ENCODE measurements at regions not wholly inside any gene's neighbourhood (a gene's known extent, or its start where the extent isn't known, plus 50 kb on each side); places are given as distances from the start of the nearest gene placed in this dataset.

DNA sequence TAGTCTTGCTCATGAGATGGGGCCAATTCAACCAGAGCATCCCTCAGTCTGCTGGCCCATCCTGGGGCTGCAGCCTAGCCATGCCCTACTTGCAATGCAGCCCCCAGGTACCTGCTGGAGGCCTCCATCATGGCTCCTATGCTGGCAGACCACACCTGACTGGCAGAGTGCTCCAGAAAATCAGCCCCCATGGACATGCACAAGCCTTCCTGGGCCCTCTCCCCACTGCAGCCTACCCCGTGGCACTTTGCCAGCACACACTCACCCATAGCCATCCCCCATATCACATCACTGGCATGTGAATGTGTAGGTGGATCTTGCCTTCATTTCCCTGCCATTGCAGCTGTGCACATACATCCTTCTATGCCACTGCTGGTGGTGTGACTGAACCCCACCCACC, 381.8 kb downstream of the UBE2NL start:
- Histone ChIP-seq H2BK120ac (ENCODE audit: low read depth, low read length, poor library complexity, severe bottlenecking) (no peak overlapping the region), H3K4me1 (ENCODE audit: insufficient read depth, low read length) (no peaks in the 10 kb centered on the region), H3K79me2 (ENCODE audit: insufficient read depth, low read length) (no peaks in the 10 kb centered on the region), H4K5ac (ENCODE audit: insufficient read length, low read depth, low read length) (no peak overlapping the region), H4K20me1 (ENCODE audit: control insufficient read depth, insufficient read depth, insufficient read length) (no peaks in the 10 kb centered on the region), H3K27ac (ENCODE audit: insufficient read length, low read depth, low read length) (no peak overlapping the region), H3T11ph (ENCODE audit: low read length) (no peak overlapping the region), H3K9ac (ENCODE audit: extremely low read depth, insufficient read length, low read length) (no peak overlapping the region), H2AK5ac (ENCODE audit: insufficient read length, low read length) (no peak overlapping the region), H4K91ac (ENCODE audit: insufficient read length, low read depth, low read length) (no peak overlapping the region), H4K8ac (replicated peaks; ENCODE audit: insufficient read length, low read depth, low read length) (no peak overlapping the region), H3K18ac (ENCODE audit: insufficient read length, low read depth, low read length) (no peak overlapping the region), H3K4ac (ENCODE audit: low read depth, low read length) (no peak overlapping the region), H3K14ac (ENCODE audit: insufficient read depth, low read length) (no peak overlapping the region), H2AFZ (ENCODE audit: low read length) (no peak overlapping the region), H2BK12ac (ENCODE audit: insufficient read length, low read depth, low read length) (no peak overlapping the region), H3K56ac (ENCODE audit: insufficient read length, low read depth, low read length) (no peak overlapping the region), H3K79me1 (ENCODE audit: insufficient read depth, low read depth, low read length, poor library complexity, severe bottlenecking) (no peaks in the 10 kb centered on the region), H2BK20ac (ENCODE audit: low read depth, low read length, poor library complexity, severe bottlenecking) (no peak overlapping the region), H3K23ac (ENCODE audit: insufficient read length, low read depth, low read length) (no peak overlapping the region), H2BK15ac (ENCODE audit: low read depth, low read length) (no peak overlapping the region), H3K27me3 (ENCODE audit: insufficient read depth, low read length) (no peaks in the 10 kb centered on the region), H3K4me2 (ENCODE audit: insufficient read depth, insufficient read length, low read length) (no peak overlapping the region), H3K23me2 (ENCODE audit: insufficient read length, low read depth, low read length, poor library complexity, severe bottlenecking) (no peaks in the 10 kb centered on the region), H3K9me3 (ENCODE audit: control insufficient read depth, low read depth, low read length) (peaks cover 19% of the 10 kb centered on the region), H2BK5ac (ENCODE audit: insufficient read length, low read length) (no peak overlapping the region)
- Mint-ChIP-seq H3K27me3 (ENCODE audit: low read depth) (no peaks in the 10 kb centered on the region; the same call in 1 of the 2 replicates), H3K4me3 (no peak overlapping the region), H3K4me1 (no peaks in the 10 kb centered on the region), H3K27ac (no peak overlapping the region), H3K36me3 (ENCODE audit: insufficient read depth in 1 of 3, low read depth in 3 of 3) (peaks cover 0 to 7% (median 4%) of the 10 kb centered on the region in 3 experiments; a peak in 5 of 7 replicates), H3K9me3 (peaks cover 64 to 71% of the 10 kb centered on the region in 2 experiments)
- no CpG with 5 or more reads among the region's 1 CpG for WGBS (ENCODE audit: extremely low coverage, insufficient read length, low lambda C conversion rate)
- TF ChIP-seq, protein P1, sequence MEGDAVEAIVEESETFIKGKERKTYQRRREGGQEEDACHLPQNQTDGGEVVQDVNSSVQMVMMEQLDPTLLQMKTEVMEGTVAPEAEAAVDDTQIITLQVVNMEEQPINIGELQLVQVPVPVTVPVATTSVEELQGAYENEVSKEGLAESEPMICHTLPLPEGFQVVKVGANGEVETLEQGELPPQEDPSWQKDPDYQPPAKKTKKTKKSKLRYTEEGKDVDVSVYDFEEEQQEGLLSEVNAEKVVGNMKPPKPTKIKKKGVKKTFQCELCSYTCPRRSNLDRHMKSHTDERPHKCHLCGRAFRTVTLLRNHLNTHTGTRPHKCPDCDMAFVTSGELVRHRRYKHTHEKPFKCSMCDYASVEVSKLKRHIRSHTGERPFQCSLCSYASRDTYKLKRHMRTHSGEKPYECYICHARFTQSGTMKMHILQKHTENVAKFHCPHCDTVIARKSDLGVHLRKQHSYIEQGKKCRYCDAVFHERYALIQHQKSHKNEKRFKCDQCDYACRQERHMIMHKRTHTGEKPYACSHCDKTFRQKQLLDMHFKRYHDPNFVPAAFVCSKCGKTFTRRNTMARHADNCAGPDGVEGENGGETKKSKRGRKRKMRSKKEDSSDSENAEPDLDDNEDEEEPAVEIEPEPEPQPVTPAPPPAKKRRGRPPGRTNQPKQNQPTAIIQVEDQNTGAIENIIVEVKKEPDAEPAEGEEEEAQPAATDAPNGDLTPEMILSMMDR (conservative IDR thresholded peaks at IDR 0.05): no peak
- no peak for DNase-seq

Data from H9 (cell line).